NCI-H748 (cell line): ENCODE measurements at regions not wholly inside any gene's neighbourhood (a gene's known extent, or its start where the extent isn't known, plus 50 kb on each side); places are given as distances from the start of the nearest gene placed in this dataset.
"Not testable (repeated sequence)": the region's sequence is repeated elsewhere in the genome, so short reads cannot be mapped to it uniquely, and the experiment has no call there.

Experiments
- DNase-seq: peaks from one replicate; lab custom pipeline; 2025; ENCODE audit not compliant: unreplicated experiment; lab: John Stamatoyannopoulos, UW

GRCh38 chr21:14058566-14058965, 152.2 kb downstream of the LIPI start:
- no peak for DNase-seq

- not testable (repeated sequence) for DNase-seq
Observed at GRCh38 chr21:14057841-14058481, 152.8 kb downstream of the LIPI start.

- no peak for DNase-seq
Observed at GRCh38 chr21:14057313-14057712, 153.4 kb downstream of the LIPI start.

GRCh38 chr21:14056771-14057191, 154.0 kb downstream of the LIPI start:
- DNase-seq: no peak

GRCh38 chr21:14055746-14056515, 154.8 kb downstream of the LIPI start:
- DNase-seq: not testable (repeated sequence)

GRCh38 chr21:14054682-14055081, 156.1 kb downstream of the LIPI start:
- no peak for DNase-seq

GRCh38 chr21:14050121-14050520, 160.6 kb downstream of the LIPI start:
- no peak for DNase-seq

GRCh38 chr21:14046401-14046800, 164.4 kb downstream of the LIPI start:
- DNase-seq: no peak

- DNase-seq: no peak
Observed at GRCh38 chr21:14040386-14040785, 170.4 kb downstream of the LIPI start.

- DNase-seq: not testable (repeated sequence)
Observed at GRCh38 chr21:14028619-14029018, 182.1 kb downstream of the LIPI start.

GRCh38 chr21:14027235-14027869, 183.4 kb downstream of the LIPI start:
- peak; percentile 91 for DNase-seq

GRCh38 chr21:14020108-14020507, 190.6 kb downstream of the LIPI start:
- not testable (repeated sequence) for DNase-seq

- not testable (repeated sequence) for DNase-seq
Observed at GRCh38 chr21:14015841-14016240, 194.9 kb downstream of the LIPI start.

- not testable (repeated sequence) for DNase-seq
Observed at GRCh38 chr21:14013623-14014498, 196.9 kb downstream of the LIPI start.

GRCh38 chr21:14013056-14013603, 197.6 kb downstream of the LIPI start:
- no peak for DNase-seq

- no peak for DNase-seq
Observed at GRCh38 chr21:14012409-14012808, 198.3 kb downstream of the LIPI start.

- not testable (repeated sequence) for DNase-seq
Observed at GRCh38 chr21:14011751-14012150, 199.0 kb downstream of the LIPI start.

GRCh38 chr21:14011149-14011548, 199.6 kb downstream of the LIPI start:
- DNase-seq: not testable (repeated sequence)

GRCh38 chr21:14010729-14011128, 200.0 kb downstream of the LIPI start:
- no peak for DNase-seq

GRCh38 chr21:14009990-14010389, 200.8 kb downstream of the LIPI start:
- DNase-seq: not testable (repeated sequence)
